CD4-positive, alpha-beta T cell treated with Interleukin-4 for 4 hours (primary cell): ENCODE measurements at regions not wholly inside any gene's neighbourhood (a gene's known extent, or its start where the extent isn't known, plus 50 kb on each side); places are given as distances from the start of the nearest gene placed in this dataset.

Experiments used
- DNase-seq: peaks from one replicate; pipeline ENCODE4 v3.0.0-alpha.2; 2020

DNA sequence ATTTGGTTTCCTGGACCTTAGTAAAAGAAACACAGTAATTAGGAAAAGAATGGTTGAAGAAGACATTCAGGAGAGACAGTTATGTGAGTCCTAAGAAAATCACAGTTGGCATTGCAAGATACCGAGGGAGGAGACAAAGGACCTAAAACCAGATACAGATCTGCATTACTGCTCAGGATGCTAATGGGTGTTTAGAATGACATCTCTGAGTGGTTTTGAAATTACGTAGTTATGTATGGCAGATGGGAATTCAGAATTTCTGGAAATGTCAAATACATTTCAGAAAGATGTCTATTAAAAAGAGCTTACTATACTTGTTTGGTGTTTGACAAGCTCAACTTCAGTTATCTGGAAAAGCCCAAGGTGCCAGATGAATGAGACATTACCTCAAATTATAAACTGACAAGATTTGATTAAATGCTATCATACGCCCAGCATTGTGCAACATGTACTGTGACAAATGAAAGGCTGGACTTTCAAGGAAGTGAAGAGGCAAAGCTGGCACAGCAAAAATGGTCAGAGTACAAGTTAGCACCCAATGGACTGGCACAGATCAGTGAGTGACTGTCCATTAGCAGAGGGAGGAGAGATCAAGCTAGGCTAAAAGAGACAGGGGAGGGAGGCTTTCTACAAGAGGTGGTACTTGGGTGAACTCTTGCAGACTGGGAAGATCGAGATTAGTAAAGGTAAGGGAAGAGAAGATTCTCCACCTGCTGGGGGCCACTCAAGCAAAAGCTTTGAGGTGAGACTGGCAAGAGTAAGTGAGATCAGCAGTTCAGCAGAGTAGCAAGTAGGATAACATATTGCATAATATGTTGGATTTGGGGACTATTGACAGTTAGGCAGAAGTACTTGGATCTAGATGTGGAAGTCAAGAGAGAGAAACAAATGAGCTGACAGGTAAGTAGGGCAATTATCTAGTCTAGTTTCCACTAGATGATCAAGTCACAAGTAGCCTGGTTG lies 168.9 kb downstream of the CYRIA start:
- DNase-seq = no peak

DNA sequence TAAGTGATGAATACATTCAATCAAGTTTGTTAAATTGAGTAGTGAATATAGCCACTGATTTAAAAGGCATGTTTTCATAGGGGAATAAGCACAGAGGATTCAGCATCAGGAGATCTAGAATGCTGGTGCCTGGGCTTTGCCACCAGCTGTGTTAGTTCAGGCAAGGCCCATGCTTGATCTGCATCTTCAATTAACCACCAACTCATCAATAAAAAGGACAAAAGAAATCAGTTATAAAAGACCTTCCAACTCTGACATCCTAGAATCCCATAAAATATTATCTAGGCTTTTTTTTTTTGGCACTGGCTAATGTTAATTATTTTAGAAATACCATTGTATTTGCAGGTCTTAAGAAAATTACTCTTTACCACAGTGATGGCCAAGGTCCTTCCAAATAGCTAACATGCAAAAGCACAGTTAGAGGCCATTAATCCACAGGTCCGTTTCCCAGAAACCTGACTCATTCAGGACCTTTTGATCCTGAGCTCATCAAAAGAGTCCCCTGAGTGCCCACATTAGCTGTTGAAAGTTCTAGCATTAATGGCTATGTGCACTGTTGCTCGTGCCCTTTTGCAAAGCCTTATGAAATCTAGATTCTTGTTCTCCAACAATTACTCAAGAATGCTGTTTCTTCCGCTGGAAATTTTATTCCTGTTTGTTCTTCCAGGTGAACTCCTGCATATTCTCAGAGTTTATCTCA lies 170.0 kb downstream of the CYRIA start:
- no peak for DNase-seq

DNA sequence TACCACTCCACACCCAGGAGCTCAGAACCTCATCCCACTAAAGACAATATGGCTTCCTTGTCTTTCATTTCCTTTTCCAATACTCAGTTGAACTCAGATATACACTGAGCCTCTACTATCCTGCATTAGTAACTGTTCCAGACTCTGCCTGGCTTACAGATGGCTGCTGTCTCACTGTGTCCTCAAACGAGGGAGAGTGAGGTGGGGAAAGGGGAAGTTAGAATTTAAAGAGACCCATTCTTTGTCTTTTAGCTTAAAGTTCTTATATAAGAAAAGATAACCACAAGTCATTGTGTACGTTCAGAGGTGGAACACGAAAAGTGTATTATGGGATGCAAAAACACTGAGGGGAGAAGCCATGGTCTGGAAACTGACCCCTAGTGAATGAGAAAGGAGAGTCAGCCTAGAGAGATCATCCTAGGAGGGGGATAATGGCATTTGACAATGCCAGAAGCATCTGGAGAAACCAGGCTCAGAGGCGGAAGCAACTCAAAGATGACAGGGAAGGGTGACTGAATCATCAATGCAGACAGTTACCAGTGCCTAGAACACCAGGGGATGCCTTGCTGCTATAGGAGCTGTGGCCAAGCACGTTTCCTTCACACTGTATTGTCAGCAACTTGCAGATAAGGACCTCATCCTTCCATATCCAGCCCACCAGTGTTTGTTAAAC lies 170.7 kb downstream of the CYRIA start:
- DNase-seq = no peak

DNA sequence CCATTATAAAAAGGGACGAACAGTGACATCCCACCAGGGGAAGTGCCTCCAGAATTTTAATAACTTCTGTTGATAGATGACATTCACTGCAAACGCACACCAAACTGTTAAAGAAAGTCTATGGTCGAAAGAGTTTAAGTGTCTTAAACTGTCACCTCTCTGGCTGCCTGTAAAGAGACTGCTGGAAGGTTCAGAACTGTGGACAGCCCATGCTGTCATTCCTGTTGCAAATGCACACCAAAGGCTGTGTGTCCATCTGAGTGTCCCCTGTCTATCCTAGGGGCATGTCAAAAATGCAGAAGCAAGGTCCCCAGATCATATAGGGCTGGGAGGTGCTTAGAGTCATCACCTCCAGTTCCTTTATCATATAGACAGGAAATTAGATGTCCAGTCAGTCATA lies 171.8 kb downstream of the CYRIA start:
- DNase-seq = no peak

DNA sequence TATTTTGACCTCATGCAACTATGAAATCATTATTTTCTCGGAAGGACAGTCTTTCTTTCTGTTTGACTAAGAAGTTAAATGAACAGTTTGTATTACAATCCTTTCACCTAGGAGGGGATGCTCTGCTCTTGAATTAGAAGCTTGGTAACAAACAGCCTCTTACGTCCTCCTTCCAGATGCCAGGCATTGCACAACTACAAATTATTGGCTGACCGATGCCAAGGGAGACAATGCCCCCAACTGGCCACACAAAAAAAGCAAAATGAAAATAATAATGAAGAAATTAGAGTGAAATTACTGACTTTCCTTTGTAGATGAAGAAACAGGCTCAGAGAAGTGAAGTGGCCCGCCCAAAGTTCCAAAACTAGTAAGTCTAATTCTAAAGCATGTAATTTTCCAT lies 177.9 kb downstream of the CYRIA start:
- no peak for DNase-seq

DNA sequence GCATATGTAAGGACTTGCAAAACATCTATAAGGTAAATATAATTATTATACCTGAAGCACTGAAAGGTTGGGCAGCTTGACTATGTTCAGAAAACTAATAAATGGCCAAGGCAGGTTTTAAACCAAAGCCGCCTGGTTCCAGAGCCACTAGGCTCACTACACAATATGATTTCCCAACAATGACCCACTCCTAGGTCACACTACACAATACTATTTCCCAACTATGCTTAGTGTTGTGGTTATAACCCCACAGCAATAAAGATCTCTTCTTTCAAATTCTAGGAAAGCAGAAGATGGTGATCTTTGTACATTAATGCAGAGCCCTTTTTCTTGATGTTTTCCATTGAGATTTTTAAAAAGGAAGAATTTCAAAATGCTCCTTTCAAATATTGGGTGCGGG lies 180.4 kb downstream of the CYRIA start:
- no peak for DNase-seq

DNA sequence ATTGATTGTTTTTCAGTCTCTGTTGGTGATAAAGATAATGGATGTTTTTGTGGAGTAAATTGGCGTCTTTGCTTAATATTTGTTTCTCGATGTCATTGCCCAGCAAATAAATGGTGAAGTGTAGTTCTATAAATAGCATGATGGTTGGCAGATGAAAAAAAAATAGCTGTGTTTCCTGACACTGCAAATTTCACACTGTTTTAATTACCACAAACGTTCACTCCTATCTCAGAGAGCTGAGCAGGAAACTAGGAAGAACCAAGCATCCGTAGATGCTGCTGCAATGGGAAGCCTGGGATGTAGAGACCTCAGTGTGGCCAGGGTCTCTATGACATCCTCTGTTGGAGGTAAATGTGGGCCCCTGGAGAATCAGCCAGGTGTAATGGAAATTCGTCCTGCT lies 183.2 kb downstream of the CYRIA start:
- DNase-seq = no peak

DNA sequence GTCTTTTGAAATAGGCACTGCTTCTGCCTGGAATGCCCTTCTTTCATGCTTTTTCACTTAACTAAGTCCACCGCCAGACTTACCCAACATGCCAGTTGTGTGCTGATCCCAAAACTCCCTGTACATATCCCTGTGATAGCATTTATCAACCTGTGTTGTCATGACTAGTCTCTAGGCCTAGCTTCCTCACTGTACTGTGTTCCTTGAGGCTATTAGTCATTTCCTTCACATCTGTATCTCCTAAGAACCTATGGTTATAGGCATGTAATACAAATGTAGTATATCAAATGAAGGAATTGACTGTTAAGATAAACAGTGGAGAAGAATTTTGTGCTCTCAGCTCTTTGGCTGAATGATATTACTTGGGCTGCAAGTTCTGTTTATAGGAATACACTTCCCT lies 184.3 kb downstream of the CYRIA start:
- DNase-seq = no peak

DNA sequence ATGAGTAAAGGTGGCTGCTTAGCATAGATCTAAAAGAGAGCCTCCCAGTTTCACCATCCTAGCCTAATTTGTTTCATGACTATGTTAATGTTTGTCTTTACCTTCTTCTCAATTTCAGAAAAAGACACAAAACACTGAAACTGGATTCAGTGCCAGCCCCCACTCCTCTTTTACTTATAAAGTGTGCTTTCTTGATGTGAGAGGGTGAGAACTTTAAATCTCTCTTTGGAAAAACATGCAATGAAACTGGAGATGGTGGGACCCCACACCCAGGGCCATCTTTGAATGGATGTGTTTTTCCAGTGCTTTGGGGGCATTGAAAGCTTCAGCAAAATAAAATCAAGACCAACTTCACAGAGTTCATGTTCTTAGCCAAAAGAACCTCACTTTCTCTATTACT lies 185.9 kb downstream of the CYRIA start:
- no peak for DNase-seq

DNA sequence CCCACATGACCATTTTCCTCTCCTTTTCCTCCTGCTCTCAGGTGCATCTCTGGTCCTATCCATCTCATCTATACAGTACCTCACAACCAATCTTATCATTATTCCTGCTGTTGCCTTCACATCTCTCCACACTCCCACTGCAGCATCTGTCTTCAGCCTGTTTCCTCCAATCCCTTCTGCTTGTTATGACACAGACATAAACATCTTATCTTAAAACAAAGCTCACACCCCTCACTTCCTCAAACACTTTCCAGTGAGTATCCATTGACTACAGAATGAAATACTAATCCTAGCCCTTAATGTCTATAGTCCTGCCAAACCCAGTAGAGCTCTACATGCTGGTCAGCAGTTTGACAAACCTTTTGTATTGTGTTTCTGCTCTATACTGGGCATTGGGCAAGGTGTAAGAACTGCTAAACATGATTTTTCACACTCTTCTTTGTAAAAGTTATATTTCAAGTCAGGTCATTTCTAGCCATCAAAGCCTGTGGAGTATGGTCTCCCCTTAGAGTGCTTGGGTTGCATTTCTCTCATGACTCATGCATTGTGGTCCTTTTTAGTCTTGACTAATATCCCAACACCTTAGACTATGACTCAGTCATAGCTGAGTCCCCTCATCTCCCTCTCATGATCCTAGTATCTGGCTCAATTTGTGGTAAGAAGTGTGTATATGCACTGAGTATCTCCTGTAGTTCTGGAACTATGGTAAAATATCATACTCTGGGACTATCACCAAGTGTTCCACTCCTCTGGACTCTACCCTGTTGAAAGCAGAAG lies 187.0 kb downstream of the CYRIA start:
- DNase-seq = no peak

DNA sequence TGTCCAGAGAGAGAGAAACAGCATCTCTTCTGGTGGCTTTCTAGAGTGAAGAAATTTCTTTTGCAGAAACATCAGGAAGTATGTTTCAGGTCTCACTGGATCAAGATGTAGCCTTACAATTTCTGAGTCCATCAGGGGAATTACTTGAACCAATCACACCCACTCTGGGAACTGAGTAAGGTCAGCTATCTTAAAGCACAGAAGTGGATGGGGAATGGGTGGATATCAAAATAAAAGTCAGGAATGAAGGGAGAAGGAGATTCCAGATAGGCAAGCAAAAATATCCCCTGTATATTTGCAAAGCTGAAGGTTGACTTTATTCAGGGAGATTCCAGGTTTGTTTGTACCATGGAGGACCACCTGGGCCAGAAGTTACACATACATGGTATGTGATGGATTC lies 188.0 kb downstream of the CYRIA start:
- DNase-seq = no peak

DNA sequence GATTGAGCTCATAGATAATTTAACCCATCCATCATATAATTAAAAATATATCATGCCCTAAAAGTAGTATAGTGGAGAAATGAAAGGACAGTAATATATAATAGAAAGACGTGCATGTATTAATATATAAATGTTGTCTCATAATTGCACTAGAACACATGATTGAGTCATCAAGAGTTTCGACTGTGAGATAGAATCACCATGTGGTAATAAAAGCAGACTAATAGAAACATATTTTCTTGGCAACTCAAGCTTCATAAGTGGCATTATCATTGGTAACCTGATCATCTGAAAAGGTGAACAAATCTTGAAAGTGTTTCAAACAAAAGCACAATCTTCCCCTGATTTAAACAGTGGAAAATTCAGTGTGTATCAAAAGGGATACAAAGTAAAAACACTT lies 188.8 kb downstream of the CYRIA start:
- no peak for DNase-seq

DNA sequence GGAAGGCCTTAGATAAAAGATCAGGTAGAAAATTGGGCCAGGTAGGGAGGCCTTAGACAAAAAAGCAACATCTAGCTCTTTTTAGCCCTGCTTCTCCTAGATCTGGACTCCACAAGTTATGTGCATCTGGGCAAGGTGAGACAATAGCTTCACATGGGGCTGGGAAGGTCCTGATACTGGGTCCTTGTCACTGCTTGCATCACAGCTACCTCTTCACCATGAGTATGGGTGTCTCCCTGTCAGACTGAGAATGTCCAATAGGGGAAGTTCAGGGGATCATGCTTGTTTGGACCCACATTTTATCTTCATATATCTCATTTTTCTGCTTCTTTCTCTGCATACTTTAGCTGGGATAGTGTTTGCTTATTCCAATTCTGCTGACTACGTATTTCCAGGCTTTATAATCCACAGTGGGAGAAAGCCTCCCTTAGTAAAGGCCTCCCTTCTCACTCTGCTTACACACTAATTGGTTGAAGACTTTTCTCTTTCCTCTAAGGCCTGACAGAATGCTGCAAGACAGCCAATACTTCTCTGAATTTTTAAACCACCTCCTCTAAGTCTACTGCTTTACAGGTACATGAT lies 189.6 kb downstream of the CYRIA start:
- no peak for DNase-seq

DNA sequence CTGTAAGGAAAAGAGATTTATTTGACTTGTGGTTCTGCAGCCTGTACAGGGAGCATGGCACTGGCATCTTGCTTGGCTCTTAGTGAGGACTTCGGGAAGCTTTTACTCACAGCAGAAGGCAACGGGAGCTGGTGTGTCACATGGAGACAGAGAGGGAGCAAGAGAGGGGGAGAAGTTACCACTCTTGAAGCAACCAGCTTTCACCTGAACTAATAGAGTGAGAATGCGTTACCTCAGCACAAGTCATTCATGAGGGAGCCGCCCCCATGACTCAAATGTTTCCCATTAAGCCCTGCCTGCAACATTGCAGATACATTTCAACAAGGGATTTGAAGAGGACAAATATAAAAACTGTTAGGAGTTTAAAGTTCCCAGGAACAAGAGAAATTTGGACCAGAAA lies 190.0 kb downstream of the CYRIA start:
- no peak for DNase-seq

DNA sequence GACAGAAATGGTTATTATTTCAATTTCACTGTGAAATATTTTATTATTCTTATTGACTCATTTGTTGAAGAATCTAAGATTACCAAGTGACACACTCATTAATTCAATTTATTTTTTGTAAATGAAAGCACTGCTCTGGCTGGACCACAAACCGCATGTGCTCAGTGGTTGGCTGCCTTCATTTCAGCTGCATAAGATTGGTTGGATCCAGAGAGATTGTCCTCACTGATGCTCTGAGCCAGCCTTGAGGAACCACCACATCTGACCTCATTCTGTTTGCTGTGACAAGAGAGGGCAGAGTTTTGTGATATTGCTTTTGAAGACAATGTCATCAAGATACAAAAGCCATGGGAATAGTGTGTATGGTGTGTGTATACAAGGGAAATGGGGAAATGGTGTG lies 192.1 kb downstream of the CYRIA start:
- no peak for DNase-seq

DNA sequence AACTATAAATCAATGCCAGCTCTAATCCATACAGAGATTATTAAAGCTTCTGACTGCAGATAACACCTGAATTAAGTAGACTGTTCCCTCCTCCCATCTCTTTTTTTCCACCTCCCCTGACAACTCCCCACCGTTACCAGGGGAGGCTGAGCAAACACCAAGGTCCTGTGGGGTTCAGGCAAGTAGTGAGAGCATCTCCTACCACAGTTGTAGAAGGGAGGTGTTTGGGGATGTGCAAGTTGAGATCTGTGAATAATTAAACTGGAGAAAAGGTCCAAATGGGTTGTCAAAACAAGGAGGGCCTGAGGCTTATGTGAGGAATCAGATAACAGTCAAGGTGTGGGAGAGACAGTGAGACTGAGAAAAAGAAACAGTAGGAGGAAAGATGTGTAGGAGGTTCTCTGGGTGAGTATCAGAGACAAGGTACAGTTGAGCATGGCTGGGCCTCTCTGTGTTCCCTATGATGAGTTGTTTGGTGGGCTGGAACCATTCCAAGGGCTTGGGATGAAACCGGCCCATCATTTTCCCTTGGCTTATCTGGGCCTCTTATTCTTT lies 194.6 kb downstream of the CYRIA start:
- DNase-seq = no peak

DNA sequence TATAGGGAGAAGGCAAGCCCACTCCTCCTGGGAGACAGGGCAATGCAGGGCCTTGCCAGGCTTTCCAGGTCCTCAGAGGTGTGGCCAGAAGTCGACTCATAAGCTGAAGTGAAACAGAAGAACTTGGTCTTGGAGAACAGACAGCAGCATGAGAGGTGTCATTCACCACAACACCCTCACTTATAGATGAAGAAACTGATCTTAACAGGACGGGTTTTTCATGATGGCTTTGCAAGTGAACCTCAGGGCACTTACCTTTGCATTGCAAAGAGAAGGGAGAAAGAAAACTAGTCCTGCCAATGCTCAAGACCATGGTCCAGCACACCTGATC lies 198.8 kb downstream of the CYRIA start:
- no peak for DNase-seq

DNA sequence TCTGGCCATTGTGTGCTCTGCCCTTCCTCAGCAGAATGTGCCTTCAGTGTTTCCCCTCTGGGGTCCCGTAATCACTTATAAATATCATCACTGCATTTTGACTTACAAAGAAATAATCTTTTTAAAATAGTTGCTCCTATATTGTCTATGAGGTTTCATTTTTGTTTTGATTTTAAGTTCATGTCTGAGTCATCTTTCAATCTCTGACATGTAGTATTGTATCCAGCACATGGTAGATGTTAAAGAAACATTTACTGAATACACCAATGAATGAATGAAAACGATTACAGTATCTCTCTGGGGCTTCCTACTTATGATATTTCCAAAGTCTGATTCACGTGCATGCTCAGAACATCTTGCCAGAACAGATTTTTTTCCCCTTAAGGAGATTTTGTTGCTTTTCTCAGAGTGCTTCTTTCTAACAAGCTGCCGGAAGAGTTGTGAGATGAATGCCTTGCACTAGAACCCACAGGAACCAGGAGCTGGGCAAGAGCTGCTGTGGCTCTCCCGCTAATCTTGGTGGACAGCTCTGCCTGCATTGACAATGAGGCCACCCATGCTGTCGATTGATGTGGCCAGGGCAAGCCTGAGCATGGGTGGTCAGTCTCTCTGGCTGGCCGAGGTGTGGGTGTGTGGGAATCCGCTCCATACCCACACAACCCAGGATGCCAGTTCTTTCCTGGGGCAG lies 199.4 kb downstream of the CYRIA start:
- DNase-seq = no peak

DNA sequence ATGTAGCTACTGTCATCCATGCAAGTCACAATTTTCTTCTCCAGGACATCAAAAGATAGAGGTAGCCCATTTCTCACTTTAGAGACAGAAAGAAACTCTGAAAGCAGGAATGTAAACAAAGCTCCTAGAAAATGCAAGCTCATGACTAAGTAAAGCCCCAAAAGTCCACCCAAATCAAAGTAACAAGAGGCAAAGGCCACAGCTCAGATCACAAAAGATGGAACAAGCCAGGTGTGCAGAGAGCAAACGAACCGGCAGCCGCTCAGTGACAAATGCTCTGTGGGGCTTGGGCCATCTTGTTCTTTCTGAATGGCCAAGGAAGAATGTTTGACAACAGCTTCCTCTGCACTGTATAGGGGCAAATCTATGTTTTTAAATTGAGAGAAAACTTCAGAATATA lies 201.0 kb downstream of the CYRIA start:
- no peak for DNase-seq

DNA sequence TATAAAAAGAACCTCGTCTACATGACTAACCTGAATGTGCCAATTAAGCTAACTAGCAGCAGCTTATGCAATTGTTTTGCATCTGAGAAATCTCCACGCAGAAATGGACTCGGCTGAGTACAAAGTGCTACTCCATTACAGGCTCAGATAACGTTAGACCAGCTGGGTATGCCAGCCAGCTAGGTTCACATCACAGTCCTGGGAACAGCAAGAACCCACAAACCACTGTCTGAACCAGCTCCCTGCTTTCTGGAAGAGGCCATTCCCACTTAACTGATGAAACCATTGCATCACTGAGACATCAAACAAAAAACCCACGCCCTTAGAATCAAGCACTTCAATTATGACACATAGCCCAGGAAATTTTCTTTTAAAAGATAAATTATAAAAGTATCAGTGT lies 202.7 kb downstream of the CYRIA start:
- no peak for DNase-seq

DNA sequence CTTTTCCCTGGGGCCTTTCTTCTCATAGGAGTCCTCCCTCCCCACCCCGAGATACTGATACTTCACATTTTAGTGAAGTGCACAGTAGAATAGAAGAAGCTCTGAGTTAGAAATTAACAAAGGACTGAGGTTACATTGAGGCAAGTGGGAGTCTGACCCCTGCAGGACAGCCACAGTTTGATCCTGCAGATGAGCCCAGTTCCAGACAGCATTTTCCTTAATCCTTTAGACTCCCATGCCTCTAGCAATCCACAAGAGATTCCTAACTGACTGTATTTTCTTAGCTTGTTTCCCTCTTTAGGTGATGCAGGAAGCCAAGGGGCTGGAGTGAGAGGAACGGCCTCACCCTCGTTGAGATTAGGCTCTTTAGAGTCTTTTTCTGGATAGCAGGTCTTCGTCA lies 204.0 kb downstream of the CYRIA start:
- no peak for DNase-seq

DNA sequence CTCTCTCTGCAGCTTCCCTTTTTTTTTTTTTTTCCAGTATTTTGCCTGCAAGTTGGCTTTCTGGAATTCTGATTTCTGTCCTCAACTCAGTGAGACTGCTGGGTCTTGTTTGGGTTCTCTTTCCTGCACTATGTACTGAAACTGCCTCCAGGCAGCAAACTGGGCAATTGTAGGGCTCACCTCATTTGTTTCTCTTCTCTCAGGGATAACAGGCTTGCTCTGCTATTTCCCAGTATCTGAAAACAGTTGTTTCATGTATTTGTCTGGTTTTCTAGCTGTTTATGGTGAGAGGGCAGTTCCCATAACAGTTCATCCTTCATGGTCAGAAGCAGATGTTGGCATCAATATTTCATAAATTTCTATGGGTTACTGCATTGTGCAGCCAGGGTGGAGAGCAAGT lies 206.0 kb downstream of the CYRIA start:
- no peak for DNase-seq
